ENCODE measurements at regions not wholly inside any gene's neighbourhood (a gene's known extent, or its start where the extent isn't known, plus 50 kb on each side); places are given as distances from the start of the nearest gene placed in this dataset.

DNA sequence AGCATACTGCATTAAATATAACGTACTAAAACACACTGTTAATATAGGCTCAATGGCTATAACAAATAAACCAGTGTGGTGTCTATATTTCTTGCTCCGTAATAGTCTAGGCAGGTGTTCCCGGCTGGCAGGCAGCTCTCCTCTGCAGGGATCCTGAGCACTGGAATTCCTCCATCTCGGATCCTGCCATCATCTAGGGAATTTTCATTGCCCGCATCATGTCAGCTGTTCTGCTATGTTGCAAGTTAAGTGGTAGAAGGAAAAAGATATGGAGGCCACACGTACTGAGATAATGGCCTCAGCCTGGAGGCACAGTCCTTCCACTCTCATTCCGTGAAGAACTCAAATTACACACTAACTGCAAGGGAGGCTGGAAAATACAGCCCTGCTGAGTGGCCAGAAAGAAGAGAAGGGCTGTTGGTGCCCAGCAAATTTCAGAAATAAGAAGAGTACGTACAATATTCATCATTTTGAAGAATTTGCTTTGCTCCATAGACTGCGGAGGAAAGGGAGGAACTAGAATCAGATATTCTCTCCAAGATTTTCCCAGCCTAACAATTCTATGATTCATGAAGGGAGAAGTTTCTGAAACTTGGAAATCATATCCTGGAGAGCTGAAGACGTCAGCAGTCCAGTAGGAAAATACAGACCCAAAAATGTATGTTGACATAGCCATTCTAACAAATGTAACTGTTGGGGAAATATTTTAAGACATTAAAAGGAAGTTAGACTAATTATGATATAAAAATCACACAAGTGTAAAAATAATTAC is 263.3 kb downstream of the MRPL39 start:
- TF ChIP-seq, protein P1, sequence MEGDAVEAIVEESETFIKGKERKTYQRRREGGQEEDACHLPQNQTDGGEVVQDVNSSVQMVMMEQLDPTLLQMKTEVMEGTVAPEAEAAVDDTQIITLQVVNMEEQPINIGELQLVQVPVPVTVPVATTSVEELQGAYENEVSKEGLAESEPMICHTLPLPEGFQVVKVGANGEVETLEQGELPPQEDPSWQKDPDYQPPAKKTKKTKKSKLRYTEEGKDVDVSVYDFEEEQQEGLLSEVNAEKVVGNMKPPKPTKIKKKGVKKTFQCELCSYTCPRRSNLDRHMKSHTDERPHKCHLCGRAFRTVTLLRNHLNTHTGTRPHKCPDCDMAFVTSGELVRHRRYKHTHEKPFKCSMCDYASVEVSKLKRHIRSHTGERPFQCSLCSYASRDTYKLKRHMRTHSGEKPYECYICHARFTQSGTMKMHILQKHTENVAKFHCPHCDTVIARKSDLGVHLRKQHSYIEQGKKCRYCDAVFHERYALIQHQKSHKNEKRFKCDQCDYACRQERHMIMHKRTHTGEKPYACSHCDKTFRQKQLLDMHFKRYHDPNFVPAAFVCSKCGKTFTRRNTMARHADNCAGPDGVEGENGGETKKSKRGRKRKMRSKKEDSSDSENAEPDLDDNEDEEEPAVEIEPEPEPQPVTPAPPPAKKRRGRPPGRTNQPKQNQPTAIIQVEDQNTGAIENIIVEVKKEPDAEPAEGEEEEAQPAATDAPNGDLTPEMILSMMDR (conservative IDR thresholded peaks at IDR 0.05), result no peak
- H3K27ac ChIP-seq, result no peak overlapping the region

GRCh38 chr21:25342816-25343215 is 264.5 kb downstream of the MRPL39 start:
- TF ChIP-seq, protein P1 (conservative IDR thresholded peaks at IDR 0.05), result no peak
- no peak overlapping the region for H3K27ac ChIP-seq

DNA sequence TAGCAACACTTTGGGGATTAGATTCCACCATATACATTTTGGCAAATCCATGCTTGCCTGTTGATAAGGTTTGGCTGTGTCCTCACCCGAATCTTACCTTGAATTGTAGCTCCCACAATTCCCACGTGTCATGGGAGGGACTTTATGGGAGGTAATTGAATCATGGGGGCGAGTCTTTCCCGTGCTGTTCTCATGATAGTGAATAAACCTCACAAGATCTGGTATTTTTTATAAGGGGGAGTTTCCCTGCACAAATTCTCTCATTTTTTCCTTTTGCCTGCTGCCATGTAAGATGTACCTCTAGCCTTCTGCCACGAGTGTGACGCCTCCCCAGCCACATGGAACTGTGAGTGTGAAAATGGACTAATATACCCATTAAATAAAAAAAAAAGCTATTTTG is 265.3 kb downstream of the MRPL39 start:
- TF ChIP-seq, protein P1 (conservative IDR thresholded peaks at IDR 0.05), result no peak
- no peak overlapping the region for H3K27ac ChIP-seq

DNA sequence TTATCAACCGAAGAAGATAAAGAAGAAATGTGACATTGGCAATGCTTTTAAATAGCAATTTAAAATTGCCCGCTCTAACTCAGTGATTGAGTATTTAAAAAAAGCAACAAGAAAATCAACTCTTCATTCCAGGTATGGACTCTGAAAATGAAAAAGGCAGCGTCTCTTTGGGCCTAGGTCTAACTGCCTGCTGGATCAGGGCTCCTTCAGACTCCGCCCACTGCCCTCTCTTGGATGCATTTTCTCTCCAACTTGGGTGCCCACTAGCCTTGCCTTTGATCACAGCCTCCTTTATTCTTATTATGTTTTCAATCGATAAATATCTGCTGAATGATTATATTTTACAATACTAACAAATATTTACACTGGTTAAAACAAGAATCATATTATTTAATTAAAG is 268.9 kb downstream of the MRPL39 start:
- no peak overlapping the region for H3K27ac ChIP-seq
- TF ChIP-seq, protein P1 (conservative IDR thresholded peaks at IDR 0.05), result no peak

DNA sequence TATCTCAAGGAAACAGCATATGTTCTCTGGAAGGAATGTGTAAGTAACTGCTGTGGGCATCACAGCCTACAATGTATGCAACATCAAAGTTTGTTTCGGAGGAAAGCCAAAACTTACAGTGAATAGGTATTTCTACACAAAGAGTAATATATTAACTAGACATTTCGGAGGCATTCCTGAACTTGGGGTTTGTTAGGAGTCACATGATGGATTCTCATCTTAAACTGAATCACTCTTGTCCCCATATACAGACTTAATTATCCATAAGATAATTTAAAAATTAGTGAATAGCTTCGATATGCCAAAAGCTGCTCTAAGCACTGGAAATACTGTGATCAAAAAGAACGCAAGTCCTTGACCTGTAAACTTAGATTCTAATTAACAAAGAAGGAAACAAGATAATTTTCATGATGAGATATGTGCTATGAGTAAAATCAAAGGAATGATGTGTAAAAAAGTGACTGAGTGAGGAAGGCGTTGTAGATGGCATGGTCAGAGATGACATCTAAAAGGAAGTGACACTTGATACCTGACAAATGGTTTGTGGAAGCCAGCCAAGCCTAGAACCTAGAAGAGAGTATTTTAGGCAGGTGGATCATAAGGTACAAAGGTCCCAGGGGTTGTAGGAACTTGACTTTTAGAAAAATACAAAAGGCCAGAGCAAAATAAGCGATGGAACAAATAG is 273.1 kb downstream of the MRPL39 start:
- no peak overlapping the region for H3K27ac ChIP-seq

DNA sequence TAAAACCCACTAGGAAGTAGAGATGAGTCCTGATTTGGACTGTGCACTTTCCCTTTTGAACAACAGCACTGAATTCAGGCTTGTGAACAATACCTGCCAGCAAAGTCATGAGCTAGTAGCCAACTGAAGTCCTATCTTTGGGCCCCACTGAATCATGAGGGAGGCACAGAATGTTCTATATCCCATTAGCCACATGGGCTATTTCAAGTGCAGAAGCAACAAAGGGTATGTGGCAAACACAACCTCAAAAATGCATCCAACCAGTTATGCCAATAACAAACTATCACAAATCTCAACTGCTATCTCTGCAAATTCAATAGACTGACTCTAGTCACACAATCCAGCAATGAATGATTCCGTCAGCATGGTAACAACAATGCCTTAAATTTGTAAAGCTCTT is 276.0 kb downstream of the MRPL39 start:
- H3K27ac ChIP-seq, result no peak overlapping the region
- TF ChIP-seq, protein P1 (conservative IDR thresholded peaks at IDR 0.05), result no peak

More for the DNA sequence above, 273.1 kb downstream of the MRPL39 start:
- TF ChIP-seq, protein P1 (conservative IDR thresholded peaks at IDR 0.05), result no peak

DNA sequence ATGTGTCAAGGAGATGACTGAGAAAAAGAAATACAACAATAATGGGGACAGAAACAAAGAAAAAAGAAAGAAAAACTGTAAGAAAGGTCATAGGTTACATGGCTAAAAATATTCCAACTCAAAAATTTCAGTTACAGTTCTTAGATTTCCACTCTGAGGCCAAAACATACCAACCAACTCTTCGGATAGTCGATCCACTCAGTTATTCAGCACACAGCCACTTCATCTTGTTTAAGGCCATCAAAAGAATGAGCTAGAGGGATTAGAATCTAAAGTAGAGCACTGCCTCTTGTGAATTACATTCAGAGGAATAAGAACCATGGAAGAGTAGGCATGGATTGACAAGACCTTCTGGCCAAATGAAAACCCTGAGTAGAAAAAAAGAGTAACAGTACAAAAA is 277.0 kb downstream of the MRPL39 start:
- H3K27ac ChIP-seq, result no peak overlapping the region
- TF ChIP-seq, protein P1 (conservative IDR thresholded peaks at IDR 0.05), result no peak

All from VCaP (cell line).